A673 (cell line): ENCODE measurements at regions not wholly inside any gene's neighbourhood (a gene's known extent, or its start where the extent isn't known, plus 50 kb on each side); places are given as distances from the start of the nearest gene placed in this dataset.

ENCODE experiments used
- EZH2 ChIP-seq: fragments of 200-600 bp; sonication (generic); IDR thresholded peaks from 2 replicates; pipeline ENCODE4 v1.6.1; 2017; ENCODE audit warnings: borderline replicate concordance, low read depth, mild to moderate bottlenecking, mixed read lengths, antibody characterized with exemption, low read length; ENCODE audit not compliant: poor library complexity, severe bottlenecking
- TF ChIP-seq, protein P1 (sequence below): fragments of 300-800, 200-600 bp; sonication (generic); conservative IDR thresholded peaks from 2 replicates; pipeline ENCODE4 v1.5.1; 2017; ENCODE audit warnings: low read depth, mild to moderate bottlenecking, antibody characterized with exemption, low read length, moderate library complexity, mixed read lengths

DNA sequence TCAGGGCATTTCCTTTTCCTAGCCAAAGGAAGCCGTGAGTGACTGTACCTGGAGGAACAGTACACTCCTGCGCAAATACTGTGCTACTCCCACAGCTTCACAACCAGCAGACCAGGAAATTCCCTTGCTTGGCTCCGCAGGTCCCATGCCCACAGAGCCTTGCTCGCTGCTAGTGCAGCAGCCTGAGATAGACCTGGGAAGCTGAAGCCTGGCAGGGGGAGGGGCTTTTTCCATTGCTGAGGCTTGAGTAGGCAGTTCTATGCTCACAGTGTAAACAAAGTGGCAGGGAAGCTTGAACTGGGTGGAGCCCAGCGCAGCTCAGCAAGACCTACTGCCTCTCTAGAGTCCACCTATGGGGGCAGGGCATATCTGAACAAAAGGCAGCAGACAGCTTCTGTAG lies 291.2 kb downstream of the HGF start:
- TF ChIP-seq, protein P1, sequence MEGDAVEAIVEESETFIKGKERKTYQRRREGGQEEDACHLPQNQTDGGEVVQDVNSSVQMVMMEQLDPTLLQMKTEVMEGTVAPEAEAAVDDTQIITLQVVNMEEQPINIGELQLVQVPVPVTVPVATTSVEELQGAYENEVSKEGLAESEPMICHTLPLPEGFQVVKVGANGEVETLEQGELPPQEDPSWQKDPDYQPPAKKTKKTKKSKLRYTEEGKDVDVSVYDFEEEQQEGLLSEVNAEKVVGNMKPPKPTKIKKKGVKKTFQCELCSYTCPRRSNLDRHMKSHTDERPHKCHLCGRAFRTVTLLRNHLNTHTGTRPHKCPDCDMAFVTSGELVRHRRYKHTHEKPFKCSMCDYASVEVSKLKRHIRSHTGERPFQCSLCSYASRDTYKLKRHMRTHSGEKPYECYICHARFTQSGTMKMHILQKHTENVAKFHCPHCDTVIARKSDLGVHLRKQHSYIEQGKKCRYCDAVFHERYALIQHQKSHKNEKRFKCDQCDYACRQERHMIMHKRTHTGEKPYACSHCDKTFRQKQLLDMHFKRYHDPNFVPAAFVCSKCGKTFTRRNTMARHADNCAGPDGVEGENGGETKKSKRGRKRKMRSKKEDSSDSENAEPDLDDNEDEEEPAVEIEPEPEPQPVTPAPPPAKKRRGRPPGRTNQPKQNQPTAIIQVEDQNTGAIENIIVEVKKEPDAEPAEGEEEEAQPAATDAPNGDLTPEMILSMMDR, result no peak
- TF ChIP-seq EZH2, result no peak
